ENCODE measurements at regions not wholly inside any gene's neighbourhood (a gene's known extent, or its start where the extent isn't known, plus 50 kb on each side); places are given as distances from the start of the nearest gene placed in this dataset.

DNA sequence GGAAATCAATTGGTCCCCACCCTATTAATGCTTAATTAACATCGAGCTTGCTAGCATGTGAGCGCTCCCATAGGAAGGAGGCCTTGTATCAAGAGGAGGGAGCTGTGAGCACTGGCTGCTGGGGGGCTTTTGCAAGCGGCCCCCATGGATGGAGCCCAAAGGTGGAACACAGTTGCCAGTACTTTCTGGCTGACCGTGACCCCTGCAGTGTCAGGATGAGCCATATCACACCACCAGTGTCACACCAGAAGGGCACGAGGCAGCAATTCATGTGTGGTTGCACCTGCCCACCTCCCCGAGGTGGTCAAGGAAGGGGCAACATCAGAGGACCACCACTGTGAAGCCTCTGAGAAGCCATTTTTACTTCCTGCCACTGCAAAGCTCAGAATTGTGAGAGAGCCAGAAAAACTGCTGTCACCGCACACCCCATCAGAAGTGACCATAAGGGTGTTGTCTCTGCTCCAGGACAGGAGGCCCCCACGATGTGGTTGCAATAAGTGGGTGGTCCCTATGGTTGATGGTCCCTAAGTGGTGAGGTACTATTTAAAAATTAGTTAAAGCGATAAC, 99.8 kb upstream of the RAB6C start:
- no peak overlapping the region for H3K27ac ChIP-seq
- peak in 1 of 2 donors; percentile 24 for DNase-seq (ENCODE audit: low spot score in 2 of 2)
- intact Hi-C loops (cut with DNase I), result loop anchor here (5.0 to 10.0 kb wide), 6 partner anchors 463 to 1995 kb away; partner anchors contain the start of genes AMMECR1L, GPR148, HS6ST1 and IMP4
- H3K9me3 ChIP-seq, result no peaks in the 10 kb centered on the region
- H3K4me1 ChIP-seq, result peaks cover 0 to 11% of the 10 kb centered on the region in 2 donors
- no peaks in the 10 kb centered on the region for H3K36me3 ChIP-seq
- no peak overlapping the region for H3K4me3 ChIP-seq
- TF ChIP-seq, protein P1, sequence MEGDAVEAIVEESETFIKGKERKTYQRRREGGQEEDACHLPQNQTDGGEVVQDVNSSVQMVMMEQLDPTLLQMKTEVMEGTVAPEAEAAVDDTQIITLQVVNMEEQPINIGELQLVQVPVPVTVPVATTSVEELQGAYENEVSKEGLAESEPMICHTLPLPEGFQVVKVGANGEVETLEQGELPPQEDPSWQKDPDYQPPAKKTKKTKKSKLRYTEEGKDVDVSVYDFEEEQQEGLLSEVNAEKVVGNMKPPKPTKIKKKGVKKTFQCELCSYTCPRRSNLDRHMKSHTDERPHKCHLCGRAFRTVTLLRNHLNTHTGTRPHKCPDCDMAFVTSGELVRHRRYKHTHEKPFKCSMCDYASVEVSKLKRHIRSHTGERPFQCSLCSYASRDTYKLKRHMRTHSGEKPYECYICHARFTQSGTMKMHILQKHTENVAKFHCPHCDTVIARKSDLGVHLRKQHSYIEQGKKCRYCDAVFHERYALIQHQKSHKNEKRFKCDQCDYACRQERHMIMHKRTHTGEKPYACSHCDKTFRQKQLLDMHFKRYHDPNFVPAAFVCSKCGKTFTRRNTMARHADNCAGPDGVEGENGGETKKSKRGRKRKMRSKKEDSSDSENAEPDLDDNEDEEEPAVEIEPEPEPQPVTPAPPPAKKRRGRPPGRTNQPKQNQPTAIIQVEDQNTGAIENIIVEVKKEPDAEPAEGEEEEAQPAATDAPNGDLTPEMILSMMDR (IDR thresholded peaks at IDR 0.05), result no peak
- no peaks in the 10 kb centered on the region for H3K27me3 ChIP-seq

DNA sequence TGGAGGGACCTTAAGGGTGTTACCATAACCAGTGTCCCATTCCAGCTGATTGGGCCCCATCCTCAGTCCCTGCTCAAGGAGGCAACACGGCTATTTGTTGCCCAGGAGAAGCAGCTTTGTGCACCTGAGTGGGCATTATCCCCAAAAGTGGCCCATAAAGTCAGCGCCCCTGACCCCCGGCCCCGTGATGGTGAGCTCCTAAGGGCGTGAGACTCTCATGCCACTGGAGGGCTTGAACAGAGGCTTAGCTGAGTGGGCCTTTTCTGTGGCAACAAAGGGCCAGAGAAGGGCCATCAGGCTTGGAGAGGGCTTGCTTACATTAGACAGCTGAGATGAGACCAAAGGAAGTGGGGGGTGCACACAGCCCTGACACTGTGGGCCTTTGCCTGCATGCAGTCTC, 99.2 kb upstream of the RAB6C start:
- peak in 1 of 2 donors; percentile 50 for DNase-seq (ENCODE audit: low spot score in 2 of 2)
- TF ChIP-seq, protein P1 (IDR thresholded peaks at IDR 0.05), result no peak
- Histone ChIP-seq H3K27me3 (no peaks in the 10 kb centered on the region), H3K9me3 (no peaks in the 10 kb centered on the region), H3K4me1 (peaks cover 0 to 11% of the 10 kb centered on the region in 2 donors), H3K4me3 (no peak overlapping the region), H3K36me3 (no peaks in the 10 kb centered on the region), H3K27ac (no peak overlapping the region)
- intact Hi-C loops (cut with DNase I), result no loop called here

DNA sequence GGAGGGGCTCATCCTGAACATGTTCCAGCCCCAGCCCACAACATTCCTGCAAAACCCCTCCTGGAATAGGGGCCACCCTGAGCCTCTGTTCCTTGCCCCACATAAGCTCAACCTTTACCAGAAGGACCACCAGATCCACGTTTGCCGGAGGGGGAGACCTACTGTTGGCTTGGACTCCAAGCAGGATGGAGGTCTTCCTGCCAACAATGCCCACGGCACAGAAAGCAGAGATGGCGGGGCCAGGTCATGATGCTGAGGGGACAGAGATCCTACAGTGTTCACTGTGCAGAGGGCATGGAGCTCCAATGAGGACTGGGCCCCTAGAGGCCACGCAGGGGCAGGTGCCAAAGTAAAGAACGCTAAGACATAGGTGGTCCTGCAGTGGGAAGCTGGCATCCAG, 98.5 kb upstream of the RAB6C start:
- no peaks in the 10 kb centered on the region for H3K36me3 ChIP-seq
- H3K4me3 ChIP-seq, result no peak overlapping the region
- H3K27ac ChIP-seq, result no peak overlapping the region
- TF ChIP-seq, protein P1 (IDR thresholded peaks at IDR 0.05), result no peak
- DNase-seq (ENCODE audit: low spot score in 2 of 2), result peak in 1 of 2 donors; percentile 56
- intact Hi-C loops (cut with DNase I), result no loop called here
- H3K27me3 ChIP-seq, result no peaks in the 10 kb centered on the region
- peaks cover 0 to 11% of the 10 kb centered on the region in 2 donors for H3K4me1 ChIP-seq
- H3K9me3 ChIP-seq, result no peaks in the 10 kb centered on the region

DNA sequence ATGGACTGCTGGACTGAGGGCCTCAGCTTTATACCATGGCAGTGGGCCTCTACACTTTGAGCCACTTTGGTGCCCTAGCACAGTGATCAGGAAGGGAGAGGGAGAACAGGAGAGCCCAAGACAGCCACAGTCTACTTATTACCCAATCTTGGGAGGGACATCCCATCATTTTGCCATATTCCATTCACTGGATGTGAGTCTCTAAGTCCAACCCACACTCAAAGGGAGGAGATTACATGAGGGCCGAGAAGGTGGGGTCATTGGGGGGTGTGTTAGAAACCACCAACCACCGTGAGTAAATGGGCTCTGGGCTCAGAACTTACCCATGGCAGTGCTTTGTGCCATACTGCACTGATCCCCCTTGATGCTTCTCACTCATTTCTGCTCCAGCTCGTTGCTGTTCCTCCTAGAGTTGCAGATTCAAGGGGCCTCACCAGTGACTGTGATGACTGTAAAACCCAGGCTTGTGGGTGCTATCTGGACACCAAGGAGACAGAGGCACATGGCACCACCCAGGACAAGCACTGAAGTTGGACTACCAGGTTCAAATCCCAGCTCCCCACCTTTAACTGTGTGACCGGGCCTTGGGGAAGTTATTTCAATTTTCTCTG, 97.6 kb upstream of the RAB6C start:
- intact Hi-C loops (cut with DNase I), result no loop called here
- TF ChIP-seq, protein P1 (IDR thresholded peaks at IDR 0.05), result no peak
- DNase-seq (ENCODE audit: low spot score in 2 of 2), result peak in 1 of 2 donors; percentile 42
- Histone ChIP-seq H3K4me1 (peaks cover 0 to 5% of the 10 kb centered on the region in 2 donors), H3K36me3 (no peaks in the 10 kb centered on the region), H3K27me3 (no peaks in the 10 kb centered on the region), H3K9me3 (no peaks in the 10 kb centered on the region), H3K27ac (no peak overlapping the region), H3K4me3 (no peak overlapping the region)

DNA sequence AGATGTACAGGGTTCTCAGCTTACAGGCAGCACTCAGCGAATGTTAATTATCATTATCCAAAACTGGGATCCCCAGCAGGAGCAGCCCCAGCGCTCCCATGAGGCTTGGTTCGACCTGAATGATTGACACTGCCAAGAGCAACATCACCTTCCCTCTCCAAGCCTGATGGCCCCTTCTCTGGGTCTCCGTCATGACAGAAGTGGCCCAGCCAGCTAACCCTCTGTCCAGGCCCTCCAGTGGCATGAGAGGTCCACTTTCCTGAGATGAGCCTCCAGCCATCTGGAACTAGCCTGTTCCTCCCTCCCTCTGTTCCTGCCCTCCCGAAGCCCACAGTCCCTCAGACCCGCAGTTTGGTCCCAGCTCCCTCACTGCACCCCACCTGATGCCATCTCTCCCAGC, 97.0 kb upstream of the RAB6C start:
- Histone ChIP-seq H3K9me3 (no peaks in the 10 kb centered on the region), H3K4me1 (peaks cover 0 to 3% of the 10 kb centered on the region in 2 donors), H3K27ac (no peak overlapping the region), H3K36me3 (no peaks in the 10 kb centered on the region), H3K27me3 (no peaks in the 10 kb centered on the region), H3K4me3 (no peak overlapping the region)
- intact Hi-C loops (cut with DNase I), result no loop called here
- peak in 1 of 2 donors; percentile 7 for DNase-seq (ENCODE audit: low spot score in 2 of 2)
- TF ChIP-seq, protein P1 (IDR thresholded peaks at IDR 0.05), result no peak
